Mammary epithelial cell (primary cell): ENCODE measurements at regions not wholly inside any gene's neighbourhood (a gene's known extent, or its start where the extent isn't known, plus 50 kb on each side); places are given as distances from the start of the nearest gene placed in this dataset.

Experiments used
- CTCF ChIP-seq, 2 donors: IDR thresholded peaks in 1 of 2; conservative IDR thresholded peaks in 1 of 2; 2 replicates each; pipeline ENCODE4 v1.5.1; 2011 to 2012; ENCODE audit warnings: inconsistent platforms in 2 of 2, low read length in 2 of 2, mild to moderate bottlenecking in 2 of 2, control low read depth in 1 of 2, low read depth in 1 of 2; ENCODE audit not compliant: insufficient read depth in 1 of 2; ENCODE audit errors: extremely low read depth in 1 of 2
- EZH2 ChIP-seq: IDR thresholded peaks from 2 replicates; pipeline ENCODE4 v1.6.1; 2012; ENCODE audit warnings: low read length, inconsistent platforms, borderline replicate concordance

GRCh38 chr1:29644812-29645211 is 408.5 kb downstream of the PTPRU start:
- TF ChIP-seq EZH2 (no peak), CTCF (conservative IDR thresholded peaks at IDR 0.05 in 1 of 2, IDR thresholded peaks at IDR 0.05 in 1 of 2; ENCODE audit: extremely low read depth in 1 of 2, insufficient read depth in 1 of 2, low read depth in 1 of 2, low read length in 2 of 2) (no peak)
